Stimulated activated naive B cell treated with anti-CD40 and anti-IgM and Interleukin-4, amounts not matched to agents 10 μg/mL and 1 μg/mL and 100 μg/mL, for 72 hours (primary cell): ENCODE measurements at regions not wholly inside any gene's neighbourhood (a gene's known extent, or its start where the extent isn't known, plus 50 kb on each side); places are given as distances from the start of the nearest gene placed in this dataset.
"Not testable (repeated sequence)": the region's sequence is repeated elsewhere in the genome, so short reads cannot be mapped to it uniquely, and the experiment has no call there.

Source experiments
- ATAC-seq, 2 donors: fragments of 150-1000 bp; cut with Tn5 transposase; replicated peaks; 2 replicates each; pipeline ENCODE4 v1.10.0; 2021; ENCODE audit warnings: moderate library complexity in 1 of 2
- DNase-seq: peaks from one replicate; pipeline ENCODE4 v3.0.0; 2021
- H3K27ac Mint-ChIP-seq: one replicate; pipeline ENCODE4 v1.8.0; 2022; ENCODE audit warnings: mild to moderate bottlenecking, mixed read lengths
- H3K27me3 Mint-ChIP-seq, 2 donors: one replicate each; pipeline ENCODE4 v1.8.0; 2022; ENCODE audit warnings: mixed read lengths in 2 of 2
- H3K36me3 Mint-ChIP-seq, 2 donors: one replicate each; pipeline ENCODE4 v1.8.0; 2022; ENCODE audit warnings: mixed read lengths in 2 of 2, mild to moderate bottlenecking in 1 of 2
- H3K4me1 Mint-ChIP-seq, 2 donors: one replicate each; pipeline ENCODE4 v1.8.0; 2022; ENCODE audit warnings: mixed read lengths in 2 of 2, mild to moderate bottlenecking in 1 of 2
- H3K4me3 Mint-ChIP-seq, 2 donors: one replicate each; pipeline ENCODE4 v1.8.0; 2022; ENCODE audit warnings: mild to moderate bottlenecking in 2 of 2, mixed read lengths in 2 of 2, moderate library complexity in 1 of 2
- H3K9me3 Mint-ChIP-seq, 2 donors: one replicate each; pipeline ENCODE4 v1.8.0; 2022; ENCODE audit warnings: mixed read lengths in 2 of 2, mild to moderate bottlenecking in 1 of 2

DNA sequence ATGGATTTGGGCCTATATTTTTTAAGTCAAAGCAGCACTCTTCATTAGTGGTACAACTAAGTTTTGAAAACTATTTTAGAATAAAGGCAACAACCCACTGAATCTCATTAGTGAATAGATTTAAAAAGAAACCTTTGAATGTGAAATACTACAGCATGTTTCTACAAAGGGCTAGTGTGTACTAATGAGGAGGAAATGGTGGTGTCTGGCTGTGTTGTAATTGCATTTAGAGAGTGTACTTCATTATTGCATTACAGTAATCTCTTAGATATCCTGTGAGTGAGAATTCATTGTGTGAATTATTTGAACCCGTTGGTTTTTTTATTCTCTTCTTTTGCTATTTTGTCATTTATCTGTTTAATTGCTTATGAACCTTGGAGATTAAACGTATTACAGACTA is 575.4 kb upstream of the FAM98A start:
- Mint-ChIP-seq H3K9me3 (peaks cover 0 to 4% of the 10 kb centered on the region in 2 donors), H3K36me3 (no peaks in the 10 kb centered on the region), H3K4me3 (no peak overlapping the region), H3K27ac (no peak overlapping the region), H3K4me1 (no peaks in the 10 kb centered on the region), H3K27me3 (no peaks in the 10 kb centered on the region)
- ATAC-seq (no peak), DNase-seq (no peak)

DNA sequence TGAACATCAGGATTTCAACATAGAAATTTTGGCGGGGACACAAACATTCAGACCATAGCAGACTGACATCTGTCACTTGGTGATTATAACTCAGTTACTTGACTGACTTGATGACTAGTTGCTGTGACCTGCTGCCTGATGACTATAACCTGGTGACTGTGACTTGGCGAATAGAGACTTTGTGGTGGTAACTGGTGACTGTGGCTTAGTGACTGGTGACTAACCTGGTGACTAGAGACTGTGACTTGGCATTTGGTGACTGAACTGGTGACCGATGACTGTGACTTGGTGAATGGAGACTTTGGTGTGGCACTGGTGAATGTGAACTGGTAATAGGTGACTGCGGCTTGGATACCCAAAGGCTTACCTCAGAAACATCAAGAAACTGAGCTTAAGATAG is 563.1 kb upstream of the FAM98A start:
- H3K36me3 Mint-ChIP-seq = no peaks in the 10 kb centered on the region
- ATAC-seq (no peak), DNase-seq (no peak)
- no peak overlapping the region for H3K27ac Mint-ChIP-seq
- H3K4me3 Mint-ChIP-seq = no peak overlapping the region
- H3K27me3 Mint-ChIP-seq = no peaks in the 10 kb centered on the region
- peaks cover 0 to 1% of the 10 kb centered on the region in 2 donors for H3K9me3 Mint-ChIP-seq
- no peaks in the 10 kb centered on the region for H3K4me1 Mint-ChIP-seq

DNA sequence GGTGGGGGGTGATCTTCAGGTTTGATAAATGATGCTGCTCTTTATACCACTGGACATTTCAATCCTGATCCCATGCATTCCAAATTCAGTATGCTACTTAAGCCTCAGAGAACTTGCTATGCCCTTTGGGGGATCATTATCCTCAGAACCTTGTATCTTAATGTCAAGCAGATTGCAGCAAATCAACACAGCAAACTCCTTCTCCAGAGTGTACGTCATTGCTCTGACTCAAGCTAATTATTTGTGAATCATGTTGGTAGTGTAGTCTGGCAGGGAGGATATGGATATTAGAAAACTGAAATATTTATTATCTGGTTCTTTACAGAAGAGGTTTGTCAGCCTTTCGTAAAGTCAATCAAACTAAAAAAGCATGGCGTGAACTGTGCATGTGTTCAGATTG is 562.5 kb upstream of the FAM98A start:
- DNase-seq = no peak
- peaks cover 0 to 1% of the 10 kb centered on the region in 2 donors for H3K9me3 Mint-ChIP-seq

DNA sequence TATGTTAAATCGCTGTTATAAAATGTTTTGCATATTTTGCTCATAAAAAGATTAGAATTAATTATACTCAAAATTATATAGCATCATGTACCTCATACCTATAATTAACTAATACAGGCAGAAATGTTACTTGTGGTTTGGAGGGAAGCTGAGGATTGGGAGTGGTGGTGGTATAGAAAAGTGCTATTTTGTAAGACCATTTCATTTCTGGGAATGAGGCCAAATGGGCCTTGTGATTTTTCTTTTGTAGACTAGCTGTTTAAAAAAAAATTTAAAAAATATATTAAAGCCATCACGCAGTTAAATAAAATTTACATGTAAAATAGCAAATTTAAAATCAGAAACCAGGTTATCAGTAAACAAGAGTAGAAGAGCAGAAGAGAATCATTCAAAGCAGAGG is 560.8 kb upstream of the FAM98A start:
- H3K4me1 Mint-ChIP-seq = no peaks in the 10 kb centered on the region
- no peak overlapping the region for H3K27ac Mint-ChIP-seq
- DNase-seq = no peak
- no peak for ATAC-seq
- peaks cover 0 to 1% of the 10 kb centered on the region in 2 donors for H3K9me3 Mint-ChIP-seq
- no peak overlapping the region for H3K4me3 Mint-ChIP-seq
- H3K36me3 Mint-ChIP-seq = no peaks in the 10 kb centered on the region
- no peaks in the 10 kb centered on the region for H3K27me3 Mint-ChIP-seq

More for the DNA sequence above, 562.5 kb upstream of the FAM98A start:
- Mint-ChIP-seq H3K27me3 (no peaks in the 10 kb centered on the region), H3K27ac (no peak overlapping the region), H3K4me3 (no peak overlapping the region), H3K4me1 (no peaks in the 10 kb centered on the region), H3K36me3 (no peaks in the 10 kb centered on the region)
- ATAC-seq = no peak

DNA sequence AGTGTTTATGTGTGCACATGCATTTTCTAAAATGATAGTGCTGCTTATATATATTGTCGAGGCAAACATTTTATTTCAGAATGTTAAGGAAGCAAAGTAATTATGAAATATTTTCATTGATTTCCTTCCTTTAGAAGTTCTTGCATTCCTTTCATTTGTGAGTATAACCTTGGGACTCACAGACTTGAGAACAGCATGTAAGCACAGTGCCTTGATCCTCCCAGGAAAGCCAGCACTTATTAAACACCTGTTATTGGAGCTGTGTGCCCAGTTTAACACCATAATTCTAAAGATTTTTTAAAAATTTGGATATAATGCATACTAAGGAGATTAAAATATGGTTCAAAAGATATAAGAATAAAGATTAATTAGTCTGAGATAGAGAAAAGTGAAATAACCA is 554.4 kb upstream of the FAM98A start:
- Mint-ChIP-seq H3K27ac (no peak overlapping the region), H3K36me3 (no peaks in the 10 kb centered on the region), H3K4me3 (no peak overlapping the region), H3K4me1 (no peaks in the 10 kb centered on the region), H3K27me3 (no peaks in the 10 kb centered on the region), H3K9me3 (peaks cover 0 to 7% of the 10 kb centered on the region in 2 donors)
- no peak for ATAC-seq
- no peak for DNase-seq

DNA sequence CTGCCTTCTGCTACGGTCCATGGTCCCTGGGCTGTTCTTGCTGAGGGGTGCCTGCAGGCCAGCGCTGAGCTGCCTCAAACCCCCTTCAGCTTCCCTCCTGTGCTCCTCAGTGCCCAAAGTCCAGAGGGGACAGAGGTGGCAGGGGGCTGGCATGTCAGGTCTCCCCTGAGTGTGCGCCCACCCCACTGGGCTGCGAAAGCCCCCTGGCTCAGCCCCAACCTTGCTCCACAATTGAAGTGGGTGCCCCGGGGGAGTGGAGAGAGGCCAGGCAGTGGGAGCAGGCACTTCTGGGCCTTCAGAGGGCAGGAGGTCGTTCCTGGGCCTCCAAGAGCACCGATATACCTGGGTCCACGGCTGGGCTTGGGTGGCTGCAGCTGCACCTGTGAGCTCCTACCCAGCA is 548.7 kb upstream of the FAM98A start:
- H3K27ac Mint-ChIP-seq = no peak overlapping the region
- ATAC-seq = no peak
- no peaks in the 10 kb centered on the region for H3K27me3 Mint-ChIP-seq
- H3K9me3 Mint-ChIP-seq = peaks cover 5 to 9% of the 10 kb centered on the region in 2 donors
- H3K4me3 Mint-ChIP-seq = no peak overlapping the region
- no peaks in the 10 kb centered on the region for H3K36me3 Mint-ChIP-seq
- H3K4me1 Mint-ChIP-seq = no peaks in the 10 kb centered on the region
- DNase-seq = no peak

DNA sequence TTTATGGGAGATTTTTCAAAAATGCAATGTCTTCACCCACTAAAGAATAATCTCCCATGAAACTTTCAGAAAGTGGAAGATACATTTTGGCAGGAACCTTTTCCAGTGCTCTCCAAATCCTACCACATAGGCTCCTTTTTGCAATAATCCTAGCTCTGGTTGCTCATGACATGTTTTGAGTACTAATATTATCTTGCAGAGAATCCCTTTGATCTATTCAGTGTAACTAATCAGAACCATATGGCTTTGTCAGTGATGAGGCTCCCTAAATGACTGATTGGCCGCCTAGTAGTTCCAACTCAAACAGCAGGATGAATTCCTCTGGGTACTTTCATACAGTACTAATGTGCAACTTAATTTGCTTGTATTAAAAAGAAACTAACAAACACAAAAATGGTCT is 544.0 kb upstream of the FAM98A start:
- DNase-seq (no peak), ATAC-seq (no peak)
- Mint-ChIP-seq H3K4me1 (no peaks in the 10 kb centered on the region), H3K9me3 (peaks cover 3 to 5% of the 10 kb centered on the region in 2 donors), H3K27me3 (no peaks in the 10 kb centered on the region), H3K4me3 (no peak overlapping the region), H3K36me3 (no peaks in the 10 kb centered on the region), H3K27ac (no peak overlapping the region)

DNA sequence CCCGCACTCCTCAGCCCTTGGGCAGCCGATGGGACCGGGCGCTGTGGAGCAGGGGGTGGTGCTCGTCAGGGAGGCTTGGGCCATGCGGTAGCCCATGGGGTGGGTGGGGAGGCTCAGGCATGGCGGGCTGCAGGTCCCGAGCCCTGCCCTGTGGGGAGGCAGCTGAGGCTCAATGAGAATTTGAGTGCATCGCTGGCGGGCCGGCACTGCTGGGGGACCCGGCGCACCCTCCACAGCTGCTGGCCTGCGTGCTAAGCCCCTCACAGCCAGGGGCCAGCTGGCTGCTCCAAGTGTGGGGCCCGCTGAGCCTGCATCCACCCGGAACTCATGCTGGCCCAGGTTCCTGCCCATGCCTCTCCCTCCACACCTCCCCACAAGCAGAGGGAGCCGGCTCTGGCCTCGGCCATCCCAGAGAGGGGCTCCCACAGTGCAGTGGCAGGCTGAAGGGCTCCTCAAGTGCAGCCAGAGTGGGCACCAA is 543.5 kb upstream of the FAM98A start:
- not testable (repeated sequence) for DNase-seq, H3K9me3 Mint-ChIP-seq, H3K4me3 Mint-ChIP-seq, H3K4me1 Mint-ChIP-seq, H3K27ac Mint-ChIP-seq, H3K27me3 Mint-ChIP-seq, ATAC-seq, H3K36me3 Mint-ChIP-seq

DNA sequence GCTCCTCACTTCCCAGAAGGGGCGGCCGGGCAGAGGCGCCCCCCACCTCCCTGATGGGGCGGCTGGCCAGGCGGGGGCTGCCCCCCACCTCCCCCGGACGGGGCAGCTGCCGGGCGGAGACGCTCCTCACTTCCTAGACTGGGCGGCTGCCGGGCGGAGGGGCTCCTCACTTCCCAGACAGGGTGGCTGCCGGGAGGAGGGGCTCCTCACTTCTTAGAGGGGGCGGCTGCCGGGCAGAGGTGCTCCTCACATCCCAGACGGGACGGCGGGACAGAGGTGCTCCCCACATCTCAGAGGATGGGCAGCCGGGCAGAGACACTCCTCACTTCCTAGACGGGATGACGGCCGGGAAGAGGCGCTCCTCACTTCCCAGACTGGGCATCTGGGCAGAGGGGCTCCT is 534.0 kb upstream of the FAM98A start:
- H3K27me3 Mint-ChIP-seq, ATAC-seq, H3K4me3 Mint-ChIP-seq, H3K36me3 Mint-ChIP-seq, H3K27ac Mint-ChIP-seq, DNase-seq, H3K9me3 Mint-ChIP-seq, H3K4me1 Mint-ChIP-seq: not testable (repeated sequence)

DNA sequence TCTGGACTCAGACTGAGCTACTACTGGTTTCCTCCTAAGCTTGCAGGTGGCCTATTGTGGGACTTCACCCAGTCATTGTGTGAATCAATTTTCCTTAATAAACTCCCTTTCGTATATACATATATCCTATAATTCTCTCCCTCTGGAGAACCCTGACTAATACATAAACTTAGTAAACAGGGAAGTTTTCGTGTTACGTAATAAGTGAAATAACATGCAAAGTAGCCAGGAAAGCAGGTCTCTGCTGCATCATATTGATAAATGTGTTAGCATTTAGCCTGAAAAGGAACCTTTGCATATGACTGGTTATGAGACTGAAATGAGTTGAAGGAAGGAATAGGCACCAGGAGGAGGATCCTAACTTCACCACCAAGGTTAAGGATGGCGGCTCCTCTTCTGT is 527.2 kb upstream of the FAM98A start:
- Mint-ChIP-seq H3K4me1 (no peaks in the 10 kb centered on the region), H3K27ac (no peak overlapping the region)

DNA sequence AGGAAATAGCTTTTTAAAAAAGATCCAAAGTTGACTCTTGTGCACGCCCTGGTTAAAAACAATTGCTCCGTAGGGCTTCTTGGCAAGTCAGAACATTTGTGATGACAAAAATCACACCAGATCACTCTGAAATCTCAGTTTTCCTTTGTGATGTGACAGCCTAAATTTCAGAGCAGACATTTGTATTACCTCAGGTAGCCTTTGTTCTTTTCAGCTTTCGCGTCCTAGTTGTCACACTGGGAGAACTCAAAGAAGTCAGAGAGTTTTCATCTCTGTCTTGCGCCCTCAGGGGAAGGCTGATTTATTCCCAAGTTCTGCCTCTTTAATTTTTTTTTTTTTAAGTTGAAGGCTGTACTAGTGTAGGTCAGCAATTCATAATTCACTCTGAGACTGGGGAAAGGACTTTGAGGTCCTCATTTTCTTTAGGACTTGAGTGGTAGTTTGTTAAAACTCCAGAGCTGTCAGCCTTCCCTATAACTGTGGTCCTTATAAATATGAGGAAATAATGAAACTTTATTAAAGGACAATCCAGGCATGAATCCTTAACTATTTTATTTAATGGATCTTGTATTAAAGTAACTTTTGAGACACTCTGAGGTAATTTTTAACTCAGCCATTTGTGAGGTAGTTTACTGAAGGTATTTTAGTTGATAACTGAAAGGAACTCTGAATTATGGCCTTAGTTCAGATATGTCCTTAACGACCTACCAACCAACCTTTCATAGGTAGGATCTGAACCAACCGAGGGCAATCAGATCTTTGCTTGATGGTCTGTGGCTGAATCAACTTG is 525.1 kb upstream of the FAM98A start:
- Mint-ChIP-seq H3K27me3 (peaks cover 0 to under 1% of the 10 kb centered on the region in 2 donors), H3K36me3 (no peaks in the 10 kb centered on the region), H3K4me3 (no peak overlapping the region), H3K27ac (no peak overlapping the region), H3K9me3 (peaks cover 0 to 4% of the 10 kb centered on the region in 2 donors), H3K4me1 (no peaks in the 10 kb centered on the region)
- no peak for DNase-seq
- ATAC-seq = no peak

More for the DNA sequence above, 527.2 kb upstream of the FAM98A start:
- H3K36me3 Mint-ChIP-seq = no peaks in the 10 kb centered on the region
- no peak for DNase-seq
- H3K4me3 Mint-ChIP-seq = no peak overlapping the region
- no peaks in the 10 kb centered on the region for H3K27me3 Mint-ChIP-seq
- no peak for ATAC-seq
- H3K9me3 Mint-ChIP-seq = peaks cover 0 to 4% of the 10 kb centered on the region in 2 donors

DNA sequence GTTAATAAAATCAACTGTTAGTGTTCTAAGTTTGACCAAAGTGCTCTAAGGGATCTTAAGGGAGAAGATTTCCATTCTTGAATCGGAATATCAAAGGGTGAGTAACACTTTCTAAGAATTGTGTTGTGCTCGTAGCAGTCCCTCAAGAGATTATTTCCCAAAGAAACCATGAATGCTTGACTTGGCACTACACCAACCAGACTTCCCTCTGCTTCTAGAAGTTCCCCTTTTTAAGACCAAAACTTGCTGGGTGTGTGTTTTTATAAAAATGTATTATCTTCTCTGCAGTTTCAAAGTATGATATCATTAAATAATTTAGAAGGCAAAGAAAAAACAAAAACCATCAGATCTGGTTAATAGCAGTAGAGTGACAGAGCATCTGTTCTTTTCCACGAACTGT is 522.0 kb upstream of the FAM98A start:
- H3K4me3 Mint-ChIP-seq = no peak overlapping the region
- DNase-seq = no peak
- no peak overlapping the region for H3K27ac Mint-ChIP-seq
- peaks cover 0 to 1% of the 10 kb centered on the region in 2 donors for H3K9me3 Mint-ChIP-seq
- H3K4me1 Mint-ChIP-seq = no peaks in the 10 kb centered on the region
- ATAC-seq = peak in 1 of 2 donors; percentile 33
- H3K36me3 Mint-ChIP-seq = no peaks in the 10 kb centered on the region
- peaks cover 0 to 4% of the 10 kb centered on the region in 2 donors for H3K27me3 Mint-ChIP-seq

DNA sequence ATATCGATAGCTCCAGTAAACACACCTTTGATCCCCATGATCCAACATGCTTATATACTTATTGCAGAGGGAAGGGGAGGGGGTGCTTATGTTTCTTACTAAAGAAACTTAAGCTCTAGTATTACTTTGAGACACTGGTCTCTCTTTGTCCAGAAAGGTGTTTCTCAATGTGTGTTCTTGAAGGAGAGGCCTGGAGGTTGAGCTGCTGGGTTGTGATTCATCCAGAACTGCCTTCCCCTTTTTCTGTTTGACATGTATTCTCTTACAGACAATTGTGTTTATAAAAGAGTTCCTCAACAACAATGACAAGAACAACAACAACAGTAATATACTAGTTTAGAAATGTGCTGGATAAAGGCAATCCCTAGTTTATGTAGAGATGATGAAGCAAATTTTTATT is 516.0 kb upstream of the FAM98A start:
- no peak overlapping the region for H3K27ac Mint-ChIP-seq
- no peaks in the 10 kb centered on the region for H3K4me1 Mint-ChIP-seq
- no peak overlapping the region for H3K4me3 Mint-ChIP-seq
- peaks cover 0 to 4% of the 10 kb centered on the region in 2 donors for H3K27me3 Mint-ChIP-seq
- ATAC-seq = no peak
- H3K9me3 Mint-ChIP-seq = peaks cover 0 to 4% of the 10 kb centered on the region in 2 donors
- DNase-seq = no peak
- H3K36me3 Mint-ChIP-seq = no peaks in the 10 kb centered on the region

DNA sequence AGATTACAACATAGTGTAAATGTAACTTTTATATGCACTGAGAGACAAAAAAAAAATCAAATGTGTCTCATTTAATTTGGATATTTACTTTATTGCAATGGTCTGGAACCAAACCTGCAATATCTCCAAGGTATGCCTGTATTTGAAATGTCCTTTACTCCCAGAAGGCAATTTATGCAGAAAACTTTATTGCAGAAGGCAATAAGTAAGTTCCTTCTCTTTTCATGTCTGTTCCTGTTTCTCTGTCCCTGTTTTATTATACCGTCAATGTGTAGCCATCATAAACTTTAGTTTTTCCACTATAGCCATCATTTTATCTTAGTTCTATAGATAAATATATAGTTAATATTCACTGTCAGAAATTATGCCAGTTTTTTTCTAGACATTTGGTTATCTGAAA is 513.1 kb upstream of the FAM98A start:
- H3K36me3 Mint-ChIP-seq = no peaks in the 10 kb centered on the region

DNA sequence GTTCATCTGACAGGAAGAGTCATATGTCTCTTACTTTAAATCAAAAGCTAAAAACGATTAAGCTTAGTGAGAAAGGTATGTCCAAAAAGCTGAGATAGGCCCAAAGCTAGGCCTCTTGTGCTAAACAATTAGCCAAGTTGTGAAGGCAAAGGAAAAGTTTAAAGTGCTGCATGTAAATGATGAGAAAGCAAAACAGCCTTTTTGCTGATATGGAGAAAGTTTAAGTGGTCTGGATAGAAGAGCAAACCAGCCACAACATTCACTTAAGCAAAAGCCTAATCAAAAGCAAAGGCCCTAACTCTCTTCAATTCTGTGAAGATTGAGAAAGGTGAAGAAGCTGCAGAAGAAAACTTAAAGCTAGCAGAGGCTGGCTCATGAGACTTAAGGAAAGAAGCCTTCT is 511.3 kb upstream of the FAM98A start:
- DNase-seq = no peak
- Mint-ChIP-seq H3K4me3 (no peak overlapping the region), H3K4me1 (no peaks in the 10 kb centered on the region), H3K27me3 (no peaks in the 10 kb centered on the region), H3K9me3 (peaks cover 0 to 4% of the 10 kb centered on the region in 2 donors), H3K36me3 (no peaks in the 10 kb centered on the region), H3K27ac (no peak overlapping the region)
- no peak for ATAC-seq

More for the DNA sequence above, 513.1 kb upstream of the FAM98A start:
- H3K4me3 Mint-ChIP-seq = no peak overlapping the region
- H3K9me3 Mint-ChIP-seq = peaks cover 0 to 4% of the 10 kb centered on the region in 2 donors
- no peak overlapping the region for H3K27ac Mint-ChIP-seq
- no peaks in the 10 kb centered on the region for H3K4me1 Mint-ChIP-seq
- no peak for DNase-seq
- no peak for ATAC-seq
- no peaks in the 10 kb centered on the region for H3K27me3 Mint-ChIP-seq
